Lower lobe of right lung (tissue), 2 donors: ENCODE measurements at regions not wholly inside any gene's neighbourhood (a gene's known extent, or its start where the extent isn't known, plus 50 kb on each side); places are given as distances from the start of the nearest gene placed in this dataset.

Experiments used
- ATAC-seq, 2 donors: fragments of 200-7000 bp; cut with Tn5 transposase; one replicate each; pipeline ENCODE4 v1.9.1; 2020 to 2022; ENCODE audit warnings: mild to moderate bottlenecking in 2 of 2, moderate library complexity in 2 of 2
- DNase-seq: peaks from one replicate; pipeline ENCODE4 v3.0.0-alpha.2; 2020
- H3K27ac ChIP-seq: fragments of 200-600 bp; one replicate; pipeline ENCODE4 v1.8.0; 2022
- H3K27me3 ChIP-seq: fragments of 200-600 bp; one replicate; pipeline ENCODE4 v1.8.0; 2022; ENCODE audit warnings: low read depth
- H3K36me3 ChIP-seq: fragments of 200-600 bp; one replicate; pipeline ENCODE4 v1.8.0; 2022; ENCODE audit warnings: mild to moderate bottlenecking
- H3K4me1 ChIP-seq: fragments of 200-600 bp; one replicate; pipeline ENCODE4 v1.8.0; 2022
- H3K4me3 ChIP-seq: fragments of 200-600 bp; one replicate; pipeline ENCODE4 v1.8.0; 2022; ENCODE audit warnings: mild to moderate bottlenecking
- H3K9me3 ChIP-seq: fragments of 200-600 bp; one replicate; pipeline ENCODE4 v1.8.0; 2022
- CTCF ChIP-seq: fragments of 200-600 bp; IDR thresholded peaks from one replicate; pipeline ENCODE4 v1.8.0; 2022; ENCODE audit warnings: antibody characterized with exemption, mild to moderate bottlenecking
- intact Hi-C: fragments of 100-400 bp; cut with DNase I; formaldehyde crosslinking; loops from one replicate; pipeline ENCODE4 v1.11.0; 2022
- donor health status: DM: no; HTN: yes; CAD: no; lungs with severe emphysema.

GRCh38 chr13:34044660-34045080 is 226.7 kb downstream of the RFC3 start:
- DNase-seq (no peak), ATAC-seq (peak; percentile 36 to 46)
- Histone ChIP-seq H3K36me3 (no peaks in the 10 kb centered on the region), H3K9me3 (no peaks in the 10 kb centered on the region), H3K4me1 (no peaks in the 10 kb centered on the region), H3K27ac (no peak overlapping the region), H3K4me3 (no peak overlapping the region), H3K27me3 (no peaks in the 10 kb centered on the region)
- TF ChIP-seq CTCF, result no peak
- intact Hi-C loops, result no loop called here

- Histone ChIP-seq H3K27me3 (no peaks in the 10 kb centered on the region), H3K27ac (no peak overlapping the region), H3K4me1 (no peaks in the 10 kb centered on the region), H3K4me3 (no peak overlapping the region), H3K36me3 (no peaks in the 10 kb centered on the region), H3K9me3 (no peaks in the 10 kb centered on the region)
- no peak for ATAC-seq
- no peak for DNase-seq
- no peak for TF ChIP-seq CTCF
- intact Hi-C loops, result no loop called here
Measured at GRCh38 chr13:34046457-34046856, 228.5 kb downstream of the RFC3 start.

- no peaks in the 10 kb centered on the region for H3K27me3 ChIP-seq
Measured at GRCh38 chr13:34048652-34049051, 230.7 kb downstream of the RFC3 start.

GRCh38 chr13:34056733-34057258 is 238.8 kb downstream of the RFC3 start:
- no peaks in the 10 kb centered on the region for H3K9me3 ChIP-seq
- H3K36me3 ChIP-seq, result no peaks in the 10 kb centered on the region
- no peak overlapping the region for H3K27ac ChIP-seq
- DNase-seq (no peak), ATAC-seq (no peak)
- H3K4me3 ChIP-seq, result no peak overlapping the region
- no peaks in the 10 kb centered on the region for H3K27me3 ChIP-seq
- H3K4me1 ChIP-seq, result no peaks in the 10 kb centered on the region
- no peak for TF ChIP-seq CTCF
- intact Hi-C loops, result no loop called here

More at GRCh38 chr13:34048652-34049051, 230.7 kb downstream of the RFC3 start:
- H3K4me1 ChIP-seq, result no peaks in the 10 kb centered on the region
- DNase-seq (no peak), ATAC-seq (no peak)
- TF ChIP-seq CTCF, result no peak
- H3K27ac ChIP-seq, result no peak overlapping the region
- no peak overlapping the region for H3K4me3 ChIP-seq
- intact Hi-C loops, result no loop called here
- no peaks in the 10 kb centered on the region for H3K36me3 ChIP-seq
- H3K9me3 ChIP-seq, result no peaks in the 10 kb centered on the region

- no peak for ATAC-seq
- intact Hi-C loops, result no loop called here
- DNase-seq, result no peak
- Histone ChIP-seq H3K27me3 (no peaks in the 10 kb centered on the region), H3K9me3 (no peaks in the 10 kb centered on the region), H3K36me3 (no peaks in the 10 kb centered on the region), H3K4me3 (no peak overlapping the region), H3K4me1 (no peaks in the 10 kb centered on the region), H3K27ac (no peak overlapping the region)
- no peak for TF ChIP-seq CTCF
Measured at GRCh38 chr13:34064456-34065205, 246.7 kb downstream of the RFC3 start.
